ENCODE measurements at regions not wholly inside any gene's neighbourhood (a gene's known extent, or its start where the extent isn't known, plus 50 kb on each side); places are given as distances from the start of the nearest gene placed in this dataset.
"Not testable (repeated sequence)": the region's sequence is repeated elsewhere in the genome, so short reads cannot be mapped to it uniquely, and the experiment has no call there.

DNA sequence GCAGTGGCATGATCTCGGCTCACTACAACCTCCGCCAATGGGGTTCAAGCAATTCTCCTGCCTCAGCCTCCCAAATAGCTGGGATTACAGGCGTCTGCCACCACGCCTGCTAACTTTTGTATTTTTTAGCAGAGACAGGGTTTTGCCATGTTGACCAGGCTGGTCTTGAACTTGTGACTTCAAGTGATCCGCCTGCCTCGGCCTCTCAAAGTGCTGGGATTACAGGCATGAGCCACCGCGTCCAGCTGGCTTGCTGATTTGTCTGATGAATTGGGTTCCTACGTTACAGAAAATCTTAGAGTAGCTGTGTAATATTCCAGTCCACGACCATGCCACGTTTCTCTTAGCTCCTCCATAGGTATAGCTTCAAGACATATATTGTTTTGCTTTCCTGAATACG, 102.6 kb upstream of the OTOS start:
- TF ChIP-seq, protein P1, sequence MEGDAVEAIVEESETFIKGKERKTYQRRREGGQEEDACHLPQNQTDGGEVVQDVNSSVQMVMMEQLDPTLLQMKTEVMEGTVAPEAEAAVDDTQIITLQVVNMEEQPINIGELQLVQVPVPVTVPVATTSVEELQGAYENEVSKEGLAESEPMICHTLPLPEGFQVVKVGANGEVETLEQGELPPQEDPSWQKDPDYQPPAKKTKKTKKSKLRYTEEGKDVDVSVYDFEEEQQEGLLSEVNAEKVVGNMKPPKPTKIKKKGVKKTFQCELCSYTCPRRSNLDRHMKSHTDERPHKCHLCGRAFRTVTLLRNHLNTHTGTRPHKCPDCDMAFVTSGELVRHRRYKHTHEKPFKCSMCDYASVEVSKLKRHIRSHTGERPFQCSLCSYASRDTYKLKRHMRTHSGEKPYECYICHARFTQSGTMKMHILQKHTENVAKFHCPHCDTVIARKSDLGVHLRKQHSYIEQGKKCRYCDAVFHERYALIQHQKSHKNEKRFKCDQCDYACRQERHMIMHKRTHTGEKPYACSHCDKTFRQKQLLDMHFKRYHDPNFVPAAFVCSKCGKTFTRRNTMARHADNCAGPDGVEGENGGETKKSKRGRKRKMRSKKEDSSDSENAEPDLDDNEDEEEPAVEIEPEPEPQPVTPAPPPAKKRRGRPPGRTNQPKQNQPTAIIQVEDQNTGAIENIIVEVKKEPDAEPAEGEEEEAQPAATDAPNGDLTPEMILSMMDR (IDR thresholded peaks at IDR 0.05), result not testable (repeated sequence)
- not testable (repeated sequence) for TF ChIP-seq POLR2AphosphoS5 (IDR thresholded peaks at IDR 0.05)

Data from suprapubic skin (tissue), 3 donors.